Uterus (tissue), 2 donors: ENCODE measurements at regions not wholly inside any gene's neighbourhood (a gene's known extent, or its start where the extent isn't known, plus 50 kb on each side); places are given as distances from the start of the nearest gene placed in this dataset.

Experiments
- CTCF ChIP-seq, 4 experiments: fragments of 200-600 bp in 2 of 4; fragments of 450-650 bp in 2 of 4; sonication (generic) in 2 of 4; IDR thresholded peaks; one replicate each; pipeline ENCODE4 v1.5.1; 2016 to 2019; ENCODE audit warnings: antibody characterized with exemption in 4 of 4, mild to moderate bottlenecking in 2 of 4, moderate library complexity in 1 of 4
- POLR2A ChIP-seq, 2 donors: fragments of 450-650 bp; IDR thresholded peaks; one replicate each; pipeline ENCODE4 v1.6.1; 2016; ENCODE audit warnings: antibody characterized with exemption in 2 of 2, mild to moderate bottlenecking in 1 of 2, moderate library complexity in 1 of 2

GRCh38 chr1:87735750-87736149 lies 407.1 kb downstream of the LMO4 start:
- no peak for TF ChIP-seq CTCF (IDR thresholded peaks at IDR 0.05)
- TF ChIP-seq POLR2A (IDR thresholded peaks at IDR 0.05), result no peak
